Spleen (tissue), 7 donors: ENCODE measurements at regions not wholly inside any gene's neighbourhood (a gene's known extent, or its start where the extent isn't known, plus 50 kb on each side); places are given as distances from the start of the nearest gene placed in this dataset.

ENCODE experiments used
- POLR2A ChIP-seq, 3 donors: fragments of 450-650 bp; IDR thresholded peaks; one replicate each; pipeline ENCODE4 v1.5.1; 2017; ENCODE audit warnings: antibody characterized with exemption in 3 of 3, mild to moderate bottlenecking in 1 of 3
- POLR2AphosphoS5 ChIP-seq, 3 donors: sonication (generic); formaldehyde crosslinking; IDR thresholded peaks; one replicate each; pipeline ENCODE4 v1.5.1; 2017; ENCODE audit warnings: antibody characterized with exemption in 3 of 3
- TF ChIP-seq, protein P1 (sequence below), 11 experiments: fragments of 200-600 bp in 7 of 11; fragments of 450-650 bp in 4 of 11; sonication (generic) in 4 of 11; IDR thresholded peaks in 8 of 11; conservative IDR thresholded peaks in 3 of 11; 1 replicate in 7 of 11; 2 replicates in 4 of 11; pipeline versions ENCODE4 v1.4.0 to v1.8.0; 2016 to 2021; ENCODE audit warnings: antibody characterized with exemption in 11 of 11, inconsistent platforms in 4 of 11, mild to moderate bottlenecking in 1 of 11
- donor health status: DM: no; HTN: no; CAD: no; lungs with moderate emphysema.
- donor health status: DM: no; HTN: no; CAD: no.
- donor health status: DM: no; HTN: no; CAD: no.

DNA sequence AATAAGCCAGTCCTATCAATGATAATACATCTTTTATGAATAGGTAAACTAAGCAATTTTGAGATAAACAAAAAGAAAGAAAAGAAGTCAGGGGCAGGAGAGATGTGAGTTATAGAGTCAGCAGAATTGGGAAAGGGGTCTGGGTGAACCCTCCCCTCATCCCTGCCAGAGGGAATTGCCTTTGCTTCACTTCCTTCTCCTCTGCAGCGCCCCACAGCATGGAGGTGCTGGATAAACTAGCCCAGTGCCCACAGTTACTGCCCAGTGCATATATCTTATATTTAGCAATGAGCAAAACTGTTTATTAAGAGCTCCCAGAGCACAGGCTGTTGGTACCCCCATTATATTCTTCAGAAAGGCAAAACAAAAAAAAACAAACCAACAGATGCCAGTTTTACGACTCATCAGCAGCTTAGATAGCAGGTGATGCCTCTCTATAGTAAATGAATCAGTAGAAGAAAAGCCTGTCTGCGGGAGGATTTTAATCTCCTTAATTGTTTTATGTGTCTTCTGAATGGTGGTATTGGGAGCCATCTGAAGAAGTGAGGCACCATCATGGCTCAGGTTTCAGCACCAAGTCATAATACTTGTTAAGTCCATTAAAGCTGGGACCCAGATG lies 419.2 kb downstream of the EPM2A start:
- TF ChIP-seq, protein P1, sequence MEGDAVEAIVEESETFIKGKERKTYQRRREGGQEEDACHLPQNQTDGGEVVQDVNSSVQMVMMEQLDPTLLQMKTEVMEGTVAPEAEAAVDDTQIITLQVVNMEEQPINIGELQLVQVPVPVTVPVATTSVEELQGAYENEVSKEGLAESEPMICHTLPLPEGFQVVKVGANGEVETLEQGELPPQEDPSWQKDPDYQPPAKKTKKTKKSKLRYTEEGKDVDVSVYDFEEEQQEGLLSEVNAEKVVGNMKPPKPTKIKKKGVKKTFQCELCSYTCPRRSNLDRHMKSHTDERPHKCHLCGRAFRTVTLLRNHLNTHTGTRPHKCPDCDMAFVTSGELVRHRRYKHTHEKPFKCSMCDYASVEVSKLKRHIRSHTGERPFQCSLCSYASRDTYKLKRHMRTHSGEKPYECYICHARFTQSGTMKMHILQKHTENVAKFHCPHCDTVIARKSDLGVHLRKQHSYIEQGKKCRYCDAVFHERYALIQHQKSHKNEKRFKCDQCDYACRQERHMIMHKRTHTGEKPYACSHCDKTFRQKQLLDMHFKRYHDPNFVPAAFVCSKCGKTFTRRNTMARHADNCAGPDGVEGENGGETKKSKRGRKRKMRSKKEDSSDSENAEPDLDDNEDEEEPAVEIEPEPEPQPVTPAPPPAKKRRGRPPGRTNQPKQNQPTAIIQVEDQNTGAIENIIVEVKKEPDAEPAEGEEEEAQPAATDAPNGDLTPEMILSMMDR (IDR thresholded peaks at IDR 0.05 in 8 of 11, conservative IDR thresholded peaks at IDR 0.05 in 3 of 11) = no peak
- no peak for TF ChIP-seq POLR2A (IDR thresholded peaks at IDR 0.05)
- TF ChIP-seq POLR2AphosphoS5 (IDR thresholded peaks at IDR 0.05) = no peak
